ENCODE measurements at regions not wholly inside any gene's neighbourhood (a gene's known extent, or its start where the extent isn't known, plus 50 kb on each side); places are given as distances from the start of the nearest gene placed in this dataset.
"Not testable (repeated sequence)": the region's sequence is repeated elsewhere in the genome, so short reads cannot be mapped to it uniquely, and the experiment has no call there.

DNA sequence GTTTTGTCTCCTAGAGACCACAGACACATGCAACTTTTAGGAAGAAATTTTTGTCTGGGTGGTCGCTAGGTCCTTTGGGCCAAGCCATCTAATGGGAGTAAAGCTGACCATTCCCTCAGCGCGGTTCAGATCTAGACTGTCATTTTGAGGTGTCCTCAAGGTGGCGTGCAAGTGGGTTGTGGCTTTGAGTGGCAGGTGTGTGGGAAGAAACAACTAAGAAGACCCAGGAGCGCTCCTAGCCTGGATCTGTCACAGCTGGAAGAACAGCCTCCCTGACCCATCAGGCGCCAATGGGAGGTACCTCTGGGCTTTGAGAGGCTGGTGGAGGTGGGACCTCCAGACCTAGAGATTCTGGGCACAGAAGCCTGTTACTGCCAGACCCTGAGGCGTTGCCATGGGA is 645.1 kb downstream of the KCNJ18 start:
- Histone ChIP-seq H3K9me3 (no peaks in the 10 kb centered on the region), H3K36me3 (no peaks in the 10 kb centered on the region), H3K4me3 (no peak overlapping the region), H3K27ac (no peak overlapping the region), H3K27me3 (no peaks in the 10 kb centered on the region), H3K4me1 (no peaks in the 10 kb centered on the region)
- ATAC-seq (no peak), DNase-seq (no peak)
- in situ Hi-C loops (cut with MboI; ENCODE audit: low sequenced_read_pairs in 4 of 4) (loop anchor here in 1 of 4 donors (25.0 kb wide), 1 partner anchor 125 kb away; no protein-coding TSS in a partner anchor), intact Hi-C loops (cut with DNase I; ENCODE audit: low total_unique reads) (no loop called here)
- TF ChIP-seq POLR2A (IDR thresholded peaks at IDR 0.05) (no peak), CTCF (IDR thresholded peaks at IDR 0.05 in 4 of 5, conservative IDR thresholded peaks at IDR 0.05 in 1 of 5) (no peak)

DNA sequence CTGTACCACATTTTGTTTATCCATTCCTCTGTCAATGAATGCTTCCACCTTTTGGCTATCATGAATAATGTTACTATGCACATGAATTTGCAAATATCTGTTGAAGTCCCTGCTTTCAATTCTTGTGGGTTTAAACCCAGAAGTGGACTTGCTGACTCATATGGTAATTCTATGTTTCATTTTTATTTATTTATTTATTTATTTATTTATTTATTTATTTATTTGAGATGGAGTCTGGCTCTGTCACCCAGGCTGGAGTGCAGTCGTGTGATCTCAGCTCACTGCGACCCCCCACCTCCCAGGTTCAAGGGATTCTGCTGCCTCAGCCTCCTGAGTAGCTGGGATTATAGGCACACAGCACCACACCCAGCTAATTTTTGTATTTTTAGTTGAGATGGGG is 664.3 kb downstream of the KCNJ18 start:
- in situ Hi-C loops (cut with MboI; ENCODE audit: low sequenced_read_pairs in 4 of 4); ATAC-seq: not testable (repeated sequence)

GRCh38 chr17:22370988-22371387 is 678.7 kb downstream of the KCNJ18 start:
- H3K27ac ChIP-seq; H3K4me3 ChIP-seq; ATAC-seq; intact Hi-C loops (cut with DNase I; ENCODE audit: low total_unique reads); H3K27me3 ChIP-seq; H3K36me3 ChIP-seq; DNase-seq; H3K4me1 ChIP-seq; H3K9me3 ChIP-seq; in situ Hi-C loops (cut with MboI; ENCODE audit: low sequenced_read_pairs in 4 of 4): not testable (repeated sequence)

More for the DNA sequence above, 664.3 kb downstream of the KCNJ18 start:
- H3K4me1 ChIP-seq; H3K36me3 ChIP-seq; intact Hi-C loops (cut with DNase I; ENCODE audit: low total_unique reads); H3K27ac ChIP-seq; H3K27me3 ChIP-seq; DNase-seq; H3K9me3 ChIP-seq; H3K4me3 ChIP-seq: not testable (repeated sequence)

- H3K36me3 ChIP-seq = no peaks in the 10 kb centered on the region
- intact Hi-C loops (cut with DNase I; ENCODE audit: low total_unique reads) = no loop called here
- no peaks in the 10 kb centered on the region for H3K27me3 ChIP-seq
- in situ Hi-C loops (cut with MboI; ENCODE audit: low sequenced_read_pairs in 4 of 4) = no loop called here
- H3K4me1 ChIP-seq = no peaks in the 10 kb centered on the region
- ATAC-seq (no peak), DNase-seq (no peak)
- no peaks in the 10 kb centered on the region for H3K9me3 ChIP-seq
- H3K4me3 ChIP-seq = no peak overlapping the region
- no peak overlapping the region for H3K27ac ChIP-seq
- TF ChIP-seq POLR2A (IDR thresholded peaks at IDR 0.05) (no peak), CTCF (IDR thresholded peaks at IDR 0.05 in 4 of 5, conservative IDR thresholded peaks at IDR 0.05 in 1 of 5) (no peak)
These were observed 681.6 kb downstream of the KCNJ18 start for GRCh38 chr17:22373911-22374310.

DNA sequence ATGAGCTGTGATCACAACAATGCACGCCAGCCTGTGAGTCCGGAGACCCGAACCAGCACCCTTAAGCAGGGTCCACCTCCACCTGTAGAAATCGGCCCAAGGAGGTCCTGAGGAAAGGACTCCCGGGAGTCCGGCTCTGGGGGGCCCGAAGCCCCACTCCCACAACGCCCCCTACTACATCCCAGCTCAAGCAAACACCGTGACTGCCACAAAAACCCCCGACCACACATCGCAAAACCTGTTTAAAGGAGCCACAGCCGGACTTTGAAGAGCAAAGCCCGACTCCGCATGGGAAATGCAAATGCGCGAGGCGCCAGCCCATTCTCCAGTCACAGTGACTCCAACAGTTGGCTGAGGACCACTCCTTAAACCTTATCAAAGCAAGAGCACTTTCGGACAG is 682.4 kb downstream of the KCNJ18 start:
- in situ Hi-C loops (cut with MboI; ENCODE audit: low sequenced_read_pairs in 4 of 4) = no loop called here
- Histone ChIP-seq H3K4me3 (no peak overlapping the region), H3K27ac (no peak overlapping the region), H3K36me3 (no peaks in the 10 kb centered on the region), H3K9me3 (no peaks in the 10 kb centered on the region), H3K27me3 (no peaks in the 10 kb centered on the region), H3K4me1 (no peaks in the 10 kb centered on the region)
- no peak for DNase-seq
- intact Hi-C loops (cut with DNase I; ENCODE audit: low total_unique reads) = no loop called here
- no peak for ATAC-seq
- TF ChIP-seq CTCF (IDR thresholded peaks at IDR 0.05 in 4 of 5, conservative IDR thresholded peaks at IDR 0.05 in 1 of 5) (no peak), POLR2A (IDR thresholded peaks at IDR 0.05) (no peak)

- in situ Hi-C loops (cut with MboI; ENCODE audit: low sequenced_read_pairs in 4 of 4); ATAC-seq; H3K4me1 ChIP-seq; H3K4me3 ChIP-seq; intact Hi-C loops (cut with DNase I; ENCODE audit: low total_unique reads); H3K27me3 ChIP-seq; H3K36me3 ChIP-seq; H3K27ac ChIP-seq; DNase-seq; H3K9me3 ChIP-seq: not testable (repeated sequence)
These were observed 684.4 kb downstream of the KCNJ18 start for GRCh38 chr17:22376747-22377146.

- in situ Hi-C loops (cut with MboI; ENCODE audit: low sequenced_read_pairs in 4 of 4) = not testable (repeated sequence)
These were observed 686.4 kb downstream of the KCNJ18 start for GRCh38 chr17:22378748-22379147.

DNA sequence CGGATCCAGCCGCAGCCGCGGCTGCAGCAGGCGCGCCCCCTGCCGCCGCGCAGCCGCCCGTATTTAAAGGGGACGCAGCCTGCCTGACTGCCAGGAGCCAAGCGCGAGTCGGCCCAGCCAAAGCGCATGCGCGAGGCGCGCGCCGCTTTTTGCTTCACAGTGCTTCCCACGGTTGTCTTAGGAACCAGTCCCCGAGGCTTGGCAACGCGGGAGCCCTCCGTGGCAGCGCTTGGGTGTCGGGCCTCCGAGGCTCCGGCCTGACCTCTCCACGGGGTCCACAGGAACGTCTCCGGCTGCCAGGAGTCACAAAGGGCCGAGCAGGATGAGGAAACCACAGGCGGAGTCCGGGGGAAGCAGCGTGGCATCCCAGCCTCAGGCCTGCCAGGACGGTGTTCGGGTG is 689.3 kb downstream of the KCNJ18 start:
- DNase-seq; intact Hi-C loops (cut with DNase I; ENCODE audit: low total_unique reads); in situ Hi-C loops (cut with MboI; ENCODE audit: low sequenced_read_pairs in 4 of 4); H3K4me3 ChIP-seq; H3K9me3 ChIP-seq; ATAC-seq; H3K4me1 ChIP-seq; H3K27me3 ChIP-seq; H3K27ac ChIP-seq; H3K36me3 ChIP-seq: not testable (repeated sequence)

More at GRCh38 chr17:22378748-22379147, 686.4 kb downstream of the KCNJ18 start:
- H3K36me3 ChIP-seq; H3K4me1 ChIP-seq; ATAC-seq; H3K9me3 ChIP-seq; DNase-seq; H3K27ac ChIP-seq; H3K27me3 ChIP-seq; intact Hi-C loops (cut with DNase I; ENCODE audit: low total_unique reads); H3K4me3 ChIP-seq: not testable (repeated sequence)

- intact Hi-C loops (cut with DNase I; ENCODE audit: low total_unique reads); H3K36me3 ChIP-seq; ATAC-seq; H3K27me3 ChIP-seq; DNase-seq; H3K4me3 ChIP-seq; H3K9me3 ChIP-seq; H3K4me1 ChIP-seq; in situ Hi-C loops (cut with MboI; ENCODE audit: low sequenced_read_pairs in 4 of 4); H3K27ac ChIP-seq: not testable (repeated sequence)
These were observed 691.6 kb downstream of the KCNJ18 start for GRCh38 chr17:22383772-22384460.
